ENCODE measurements at regions not wholly inside any gene's neighbourhood (a gene's known extent, or its start where the extent isn't known, plus 50 kb on each side); places are given as distances from the start of the nearest gene placed in this dataset.

DNA sequence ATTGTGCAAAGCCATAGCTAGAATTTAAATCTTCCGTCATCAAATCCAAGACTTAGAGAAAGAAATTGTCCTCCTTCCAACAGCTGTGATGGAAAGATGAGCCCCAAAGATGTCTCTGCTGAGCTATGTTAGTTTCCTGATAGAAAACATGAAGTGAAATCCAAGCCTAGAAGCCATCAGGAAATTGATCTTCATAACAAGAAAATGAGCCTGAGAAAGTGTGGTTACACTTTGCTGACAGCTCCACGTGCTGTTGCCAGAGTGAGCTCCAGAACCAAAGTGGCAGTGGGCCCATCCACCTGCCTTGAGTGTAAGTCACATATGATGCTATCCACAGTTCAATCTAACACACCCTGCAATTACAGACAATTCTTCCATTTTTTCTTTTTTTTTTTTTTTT, 58.0 kb upstream of the UBASH3B start:
- Histone ChIP-seq H3K4me3 (ENCODE audit: low read length) (no peak overlapping the region), H3K27ac (ENCODE audit: low read length) (no peak overlapping the region), H3K4me2 (ENCODE audit: low read length) (no peak overlapping the region), H3K79me2 (ENCODE audit: low read length) (no peaks in the 10 kb centered on the region), H3K9ac (ENCODE audit: low read length) (no peak overlapping the region), H4K20me1 (ENCODE audit: low read length) (no peaks in the 10 kb centered on the region), H3F3A (ENCODE audit: low read length, unreplicated experiment) (no peaks in the 10 kb centered on the region), H3K4me1 (ENCODE audit: insufficient read depth, low read length) (no peaks in the 10 kb centered on the region), H3K36me3 (ENCODE audit: low read depth, low read length) (no peaks in the 10 kb centered on the region), H3K9me2 (replicated peaks; ENCODE audit: low read length) (no peaks in the 10 kb centered on the region), H3K27me3 (ENCODE audit: low read length) (peaks cover 55% of the 10 kb centered on the region), H3K9me3 (ENCODE audit: low read length) (no peaks in the 10 kb centered on the region), H2AFZ (ENCODE audit: low read length) (no peak overlapping the region)
- BruUV-seq (replicated peaks), result no TSS peak
- DNase-seq (no peak), ATAC-seq (no peak)
- CTCF ChIA-PET, result interaction anchor here (1.0 kb wide), 1 partner anchor 16 kb away, joined by 3 read pairs; no protein-coding TSS in a partner anchor
- intact Hi-C loops (cut with micrococcal nuclease), result no loop called here
- POLR2A ChIA-PET (ENCODE audit: unreplicated experiment), result no interaction called here
- no peak for TF ChIP-seq EZH2phosphoT487 (IDR thresholded peaks at IDR 0.05; ENCODE audit: borderline replicate concordance, low read length)
- TF ChIP-seq, protein P1, sequence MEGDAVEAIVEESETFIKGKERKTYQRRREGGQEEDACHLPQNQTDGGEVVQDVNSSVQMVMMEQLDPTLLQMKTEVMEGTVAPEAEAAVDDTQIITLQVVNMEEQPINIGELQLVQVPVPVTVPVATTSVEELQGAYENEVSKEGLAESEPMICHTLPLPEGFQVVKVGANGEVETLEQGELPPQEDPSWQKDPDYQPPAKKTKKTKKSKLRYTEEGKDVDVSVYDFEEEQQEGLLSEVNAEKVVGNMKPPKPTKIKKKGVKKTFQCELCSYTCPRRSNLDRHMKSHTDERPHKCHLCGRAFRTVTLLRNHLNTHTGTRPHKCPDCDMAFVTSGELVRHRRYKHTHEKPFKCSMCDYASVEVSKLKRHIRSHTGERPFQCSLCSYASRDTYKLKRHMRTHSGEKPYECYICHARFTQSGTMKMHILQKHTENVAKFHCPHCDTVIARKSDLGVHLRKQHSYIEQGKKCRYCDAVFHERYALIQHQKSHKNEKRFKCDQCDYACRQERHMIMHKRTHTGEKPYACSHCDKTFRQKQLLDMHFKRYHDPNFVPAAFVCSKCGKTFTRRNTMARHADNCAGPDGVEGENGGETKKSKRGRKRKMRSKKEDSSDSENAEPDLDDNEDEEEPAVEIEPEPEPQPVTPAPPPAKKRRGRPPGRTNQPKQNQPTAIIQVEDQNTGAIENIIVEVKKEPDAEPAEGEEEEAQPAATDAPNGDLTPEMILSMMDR (conservative IDR thresholded peaks at IDR 0.05; ENCODE audit: low read depth, low read length), result no peak
- TF ChIP-seq EZH2 (IDR thresholded peaks at IDR 0.05; ENCODE audit: low read length, unreplicated experiment), result no peak

GRCh38 chr11:122594986-122595645, 60.4 kb upstream of the UBASH3B start:
- ATAC-seq, result no peak
- CTCF ChIA-PET, result no interaction called here
- no peak overlapping the region for H3K4me3 ChIP-seq (ENCODE audit: low read length)

More at GRCh38 chr11:122594986-122595645, 60.4 kb upstream of the UBASH3B start:
- H4K20me1 ChIP-seq (ENCODE audit: low read length), result no peaks in the 10 kb centered on the region
- no peaks in the 10 kb centered on the region for H3K4me1 ChIP-seq (ENCODE audit: insufficient read depth, low read length)
- no peaks in the 10 kb centered on the region for H3K9me3 ChIP-seq (ENCODE audit: low read length)
- H3K27ac ChIP-seq (ENCODE audit: low read length), result no peak overlapping the region
- no peak overlapping the region for H2AFZ ChIP-seq (ENCODE audit: low read length)
- H3F3A ChIP-seq (ENCODE audit: low read length, unreplicated experiment), result no peaks in the 10 kb centered on the region
- peaks cover 54% of the 10 kb centered on the region for H3K27me3 ChIP-seq (ENCODE audit: low read length)
- no peak overlapping the region for H3K9ac ChIP-seq (ENCODE audit: low read length)
- H3K36me3 ChIP-seq (ENCODE audit: low read depth, low read length), result no peaks in the 10 kb centered on the region
- H3K79me2 ChIP-seq (ENCODE audit: low read length), result no peaks in the 10 kb centered on the region
- POLR2A ChIA-PET (ENCODE audit: unreplicated experiment), result no interaction called here
- no peaks in the 10 kb centered on the region for H3K9me2 ChIP-seq (replicated peaks; ENCODE audit: low read length)
- TF ChIP-seq, protein P1 (conservative IDR thresholded peaks at IDR 0.05; ENCODE audit: low read depth, low read length), result no peak
- no peak for TF ChIP-seq EZH2 (IDR thresholded peaks at IDR 0.05; ENCODE audit: low read length, unreplicated experiment)
- TF ChIP-seq EZH2phosphoT487 (IDR thresholded peaks at IDR 0.05; ENCODE audit: borderline replicate concordance, low read length), result no peak
- DNase-seq, result no peak
- no TSS peak for BruUV-seq (replicated peaks)
- intact Hi-C loops (cut with micrococcal nuclease), result no loop called here
- no peak overlapping the region for H3K4me2 ChIP-seq (ENCODE audit: low read length)

Data from PC-3 (cell line).